Pons (tissue), 1 donor: ENCODE measurements at regions not wholly inside any gene's neighbourhood (a gene's known extent, or its start where the extent isn't known, plus 50 kb on each side); places are given as distances from the start of the nearest gene placed in this dataset.

Experiments used
- DNase-seq: peaks from one replicate; pipeline ENCODE4 v3.0.0-alpha.2; 2016; ENCODE audit warnings: low spot score

- no peak for DNase-seq
These were observed 59.0 kb downstream of the RPS29 start for GRCh38 chr14:49527221-49527620.

- DNase-seq = peak; percentile 12
These were observed 60.1 kb downstream of the RPS29 start for GRCh38 chr14:49526101-49526500.

GRCh38 chr14:49516286-49516685 is 69.9 kb downstream of the RPS29 start:
- DNase-seq = no peak

GRCh38 chr14:49512571-49512970 is 73.6 kb downstream of the RPS29 start:
- DNase-seq = no peak

GRCh38 chr14:49512147-49512551 is 74.0 kb downstream of the RPS29 start:
- no peak for DNase-seq

GRCh38 chr14:49508124-49508523 is 78.1 kb downstream of the RPS29 start:
- no peak for DNase-seq

GRCh38 chr14:49506650-49507049 is 79.5 kb downstream of the RPS29 start:
- DNase-seq = no peak

GRCh38 chr14:49505041-49505766 is 81.0 kb downstream of the RPS29 start:
- DNase-seq = no peak

GRCh38 chr14:49497725-49498348 is 88.3 kb downstream of the RPS29 start:
- DNase-seq = peak; percentile 81

- DNase-seq = no peak
These were observed 88.9 kb downstream of the RPS29 start for GRCh38 chr14:49497267-49497666.

- DNase-seq = no peak
These were observed 91.3 kb downstream of the RPS29 start for GRCh38 chr14:49494836-49495235.

- no peak for DNase-seq
These were observed 92.6 kb downstream of the RPS29 start for GRCh38 chr14:49493557-49493956.

GRCh38 chr14:49492151-49492550 is 94.0 kb downstream of the RPS29 start:
- no peak for DNase-seq

GRCh38 chr14:49489341-49489740 is 96.8 kb downstream of the RPS29 start:
- no peak for DNase-seq

GRCh38 chr14:49487238-49487637 is 98.9 kb downstream of the RPS29 start:
- DNase-seq = no peak

GRCh38 chr14:49485290-49485689 is 100.9 kb downstream of the RPS29 start:
- no peak for DNase-seq

GRCh38 chr14:49484180-49484579 is 102.0 kb downstream of the RPS29 start:
- DNase-seq = no peak

- no peak for DNase-seq
These were observed 102.9 kb downstream of the RPS29 start for GRCh38 chr14:49483268-49483667.

- no peak for DNase-seq
These were observed 105.1 kb downstream of the RPS29 start for GRCh38 chr14:49480979-49481498.

GRCh38 chr14:49480053-49480760 is 106.0 kb downstream of the RPS29 start:
- no peak for DNase-seq

GRCh38 chr14:49479432-49479831 is 106.7 kb downstream of the RPS29 start:
- DNase-seq = no peak

GRCh38 chr14:49478784-49479183 is 107.4 kb downstream of the RPS29 start:
- DNase-seq = no peak

- no peak for DNase-seq
These were observed 119.1 kb downstream of the RPS29 start for GRCh38 chr14:49467091-49467490.
